ENCODE measurements at regions not wholly inside any gene's neighbourhood (a gene's known extent, or its start where the extent isn't known, plus 50 kb on each side); places are given as distances from the start of the nearest gene placed in this dataset.

DNA sequence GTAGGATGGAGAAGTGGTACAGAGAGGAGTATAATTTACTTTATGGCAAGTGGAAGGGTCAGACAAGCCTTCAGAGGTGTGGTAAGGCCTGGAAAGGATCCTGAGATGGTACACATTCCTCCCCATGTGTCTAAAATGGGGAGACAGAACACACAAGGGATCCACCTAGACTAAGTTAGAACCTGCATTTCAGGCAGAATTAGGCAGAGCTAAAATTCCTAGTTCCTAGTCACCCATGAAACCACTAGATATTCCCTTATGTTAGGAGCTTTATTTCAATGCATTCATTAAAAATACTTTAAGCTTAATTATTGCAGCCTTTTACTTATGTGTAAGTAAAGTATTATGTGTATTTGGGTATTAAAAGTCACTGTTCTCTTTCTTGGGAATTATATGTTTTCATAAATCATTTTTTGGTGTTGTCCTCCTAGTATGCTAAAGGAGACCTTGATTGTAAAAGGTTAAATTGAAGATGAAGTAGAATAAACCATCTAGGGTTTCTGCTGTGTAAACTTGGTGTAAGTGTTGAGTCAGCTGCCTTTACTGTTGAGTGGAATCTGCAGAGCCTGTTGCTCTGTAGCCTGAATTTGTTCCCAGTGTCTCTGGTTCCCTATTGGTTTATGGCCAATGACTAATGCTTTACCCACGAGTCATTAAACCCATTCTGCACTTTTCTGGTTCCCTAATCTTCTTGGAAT lies 423.2 kb downstream of the ATP23 start:
- peak; percentile 96 for DNase-seq (ENCODE audit: low read depth)

DNA sequence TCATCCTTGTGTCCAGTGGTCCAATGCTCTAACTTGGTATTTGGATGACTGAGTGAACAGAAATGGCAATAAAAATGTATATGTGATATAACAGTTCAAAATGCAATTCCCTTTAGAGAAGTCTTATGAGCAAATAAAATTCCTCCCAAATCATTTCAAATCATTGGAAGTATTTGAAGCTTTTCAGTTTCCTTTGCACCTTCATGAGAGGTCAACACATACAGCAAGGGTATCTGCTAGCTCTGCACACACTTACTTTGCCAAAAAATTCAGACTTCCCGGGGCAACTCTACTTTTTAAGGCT lies 423.7 kb downstream of the ATP23 start:
- no peak for DNase-seq (ENCODE audit: low read depth)

DNA sequence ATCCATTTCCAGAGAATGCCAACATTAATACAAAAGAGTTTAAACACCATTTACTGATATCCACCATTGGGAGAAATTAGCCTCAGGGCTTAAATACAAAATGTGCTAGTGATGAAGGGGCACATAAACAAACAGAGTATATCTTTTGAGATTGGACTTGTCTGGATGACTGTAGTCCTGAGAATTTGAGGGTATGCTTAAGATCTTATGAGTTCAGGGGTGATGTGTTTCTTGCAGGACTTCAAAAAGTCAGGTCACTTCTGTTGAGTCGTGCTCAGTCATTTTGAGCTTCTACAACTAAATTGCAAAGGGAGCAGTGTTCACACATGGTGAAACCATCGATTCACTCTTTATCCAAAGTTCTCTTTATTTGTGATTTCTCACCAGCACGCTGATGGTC lies 425.7 kb downstream of the ATP23 start:
- no peak for DNase-seq (ENCODE audit: low read depth)

DNA sequence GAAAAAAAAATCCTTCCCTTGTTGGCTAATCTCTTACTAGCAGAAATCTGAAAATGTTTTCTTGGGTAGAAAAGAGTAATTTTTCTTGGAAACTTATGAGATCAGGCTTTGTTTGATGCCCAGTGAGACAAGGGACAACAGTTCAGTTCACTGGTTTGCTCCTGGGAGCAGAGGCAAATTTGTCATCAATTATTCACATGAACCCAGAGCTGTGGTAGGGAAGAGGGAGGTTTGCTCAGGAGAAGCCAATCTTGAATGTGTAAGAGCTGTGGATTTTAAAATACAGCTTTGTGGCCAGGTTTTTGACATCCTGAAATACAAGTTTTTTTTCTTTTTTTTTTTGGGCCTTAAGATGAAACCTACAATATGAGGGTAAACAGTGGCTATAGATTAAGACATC lies 426.6 kb downstream of the ATP23 start:
- no peak for DNase-seq (ENCODE audit: low read depth)

DNA sequence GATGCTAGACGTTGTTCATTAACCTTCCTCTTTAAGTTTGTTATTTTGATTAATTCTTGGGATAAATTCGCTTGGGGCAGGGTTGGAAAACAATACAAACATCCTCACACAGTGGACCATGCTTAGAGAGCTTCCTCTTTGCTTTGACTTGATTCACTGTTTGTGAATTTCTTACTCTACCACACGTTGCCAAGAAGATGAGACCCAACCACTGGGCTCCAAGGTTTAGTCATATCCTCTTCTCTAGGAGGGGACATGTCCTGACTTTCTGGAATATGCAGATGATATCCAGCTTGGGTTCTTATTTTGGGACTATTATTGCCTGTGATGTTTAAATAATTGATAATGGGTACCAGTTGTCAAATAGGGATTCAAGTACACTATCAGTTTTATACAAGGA lies 428.2 kb downstream of the ATP23 start:
- DNase-seq (ENCODE audit: low read depth): no peak

DNA sequence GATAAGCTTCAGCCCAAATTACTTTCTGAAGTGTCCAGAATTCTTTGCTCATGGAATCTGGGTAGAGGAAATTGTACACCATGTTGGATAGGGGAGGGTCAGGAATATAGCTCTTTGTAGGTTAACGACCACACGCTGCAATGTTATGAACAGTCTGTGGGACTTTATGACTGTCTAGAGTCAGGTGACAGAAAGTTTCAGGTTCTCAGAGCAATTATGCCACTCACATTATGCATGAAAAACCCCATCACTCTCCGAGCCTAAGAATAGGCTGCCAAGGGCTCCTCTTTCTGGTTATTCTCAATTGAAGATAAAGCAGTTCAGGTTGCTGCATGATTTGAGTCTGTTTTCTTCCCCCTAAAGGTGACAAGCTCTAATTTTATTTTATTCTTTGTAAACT lies 430.9 kb downstream of the ATP23 start:
- no peak for DNase-seq (ENCODE audit: low read depth)

DNA sequence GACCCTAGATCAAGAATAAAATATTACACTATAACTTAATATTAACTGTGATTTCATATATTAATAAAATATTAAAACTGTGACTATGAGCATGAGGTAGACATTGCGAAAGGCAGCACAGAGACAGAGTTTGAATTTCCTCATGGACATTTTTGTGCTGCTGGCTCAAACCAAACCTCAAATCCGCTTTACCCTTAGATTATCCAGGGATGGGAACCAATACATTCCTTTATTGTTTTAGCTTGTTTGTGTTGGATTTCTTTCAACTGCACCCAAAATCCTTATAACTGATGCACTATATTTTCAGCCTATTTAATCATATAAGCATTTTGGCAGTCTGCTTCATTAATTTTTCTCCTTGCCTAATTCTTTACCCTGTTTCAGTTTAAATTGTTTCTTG lies 436.7 kb downstream of the ATP23 start:
- peak; percentile 3 for DNase-seq (ENCODE audit: low read depth)

DNA sequence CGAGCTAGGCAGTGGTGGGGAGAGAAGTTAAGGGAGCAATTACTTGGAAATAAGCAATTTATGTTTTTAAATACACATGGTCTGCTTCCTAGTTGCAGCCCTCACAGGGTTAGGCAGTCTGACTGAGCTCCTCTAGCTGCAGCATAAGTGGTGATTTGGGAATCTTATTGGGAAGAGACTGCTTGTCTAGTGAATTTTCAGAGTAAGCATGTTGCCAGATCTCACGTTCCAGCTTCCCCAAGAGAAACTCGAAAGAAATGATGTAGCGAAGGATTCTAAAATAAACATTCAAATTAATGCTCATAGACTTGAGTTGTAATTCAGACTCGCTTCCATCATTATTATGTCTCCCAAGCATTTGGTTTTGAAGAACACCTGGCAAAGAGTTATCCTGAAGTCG lies 440.2 kb downstream of the ATP23 start:
- DNase-seq (ENCODE audit: low read depth): no peak

DNA sequence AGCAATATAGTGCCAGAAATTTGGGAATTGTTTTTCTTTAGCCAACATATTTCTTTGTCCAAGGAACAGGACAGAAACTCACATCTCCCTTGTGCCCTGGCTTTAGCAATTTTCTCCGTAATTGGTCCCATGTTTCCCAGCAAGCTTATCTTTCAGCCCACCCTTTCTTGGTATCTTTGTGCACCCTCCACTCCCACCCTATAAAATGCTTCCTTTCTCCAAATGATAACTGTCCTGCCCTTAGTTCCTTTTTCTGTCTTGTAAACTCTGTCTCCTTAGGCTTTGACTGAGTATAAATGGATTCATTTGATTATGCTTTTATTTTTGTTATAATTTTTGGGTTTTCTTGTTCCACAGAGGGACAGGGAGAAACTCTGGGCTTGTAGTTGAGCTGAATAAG lies 442.8 kb downstream of the ATP23 start:
- DNase-seq (ENCODE audit: low read depth): no peak

DNA sequence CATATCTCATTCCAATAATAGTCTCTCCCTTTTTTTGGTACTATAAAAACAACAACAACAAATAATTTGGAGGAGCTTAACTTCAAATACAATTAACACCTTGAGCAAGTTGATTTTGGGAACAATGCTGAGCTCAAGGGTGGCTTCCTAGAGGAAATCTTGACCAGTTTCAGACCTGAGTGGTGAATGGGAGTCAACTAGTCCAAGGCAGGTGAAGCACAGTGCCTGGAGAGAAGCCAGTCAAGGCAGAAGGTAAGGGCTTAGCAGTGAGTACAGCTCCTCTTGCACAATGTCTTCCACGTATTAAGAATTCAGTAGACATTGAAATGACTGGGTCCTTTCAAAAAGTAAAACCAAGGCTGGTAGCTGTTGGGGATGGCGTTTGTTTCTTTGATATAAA lies 444.8 kb downstream of the ATP23 start:
- no peak for DNase-seq (ENCODE audit: low read depth)

DNA sequence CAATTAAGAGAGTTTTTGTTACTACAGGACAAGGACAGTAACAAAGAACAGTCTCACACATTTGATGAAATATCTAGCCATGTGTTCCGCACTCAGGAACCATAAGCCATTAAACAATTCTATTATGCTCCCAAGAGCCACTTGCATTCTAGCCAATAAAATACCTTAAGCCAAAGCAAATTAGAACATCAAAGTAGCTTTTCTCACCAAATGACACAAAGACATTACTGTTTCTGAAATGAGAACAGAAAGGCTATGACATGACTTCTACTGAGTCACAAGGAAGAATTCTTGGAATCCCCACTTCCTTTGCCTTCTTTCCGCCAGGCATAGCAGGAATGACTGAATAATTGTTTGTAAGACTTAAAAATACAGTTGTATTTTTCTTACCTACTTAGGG lies 445.8 kb downstream of the ATP23 start:
- DNase-seq (ENCODE audit: low read depth): no peak

DNA sequence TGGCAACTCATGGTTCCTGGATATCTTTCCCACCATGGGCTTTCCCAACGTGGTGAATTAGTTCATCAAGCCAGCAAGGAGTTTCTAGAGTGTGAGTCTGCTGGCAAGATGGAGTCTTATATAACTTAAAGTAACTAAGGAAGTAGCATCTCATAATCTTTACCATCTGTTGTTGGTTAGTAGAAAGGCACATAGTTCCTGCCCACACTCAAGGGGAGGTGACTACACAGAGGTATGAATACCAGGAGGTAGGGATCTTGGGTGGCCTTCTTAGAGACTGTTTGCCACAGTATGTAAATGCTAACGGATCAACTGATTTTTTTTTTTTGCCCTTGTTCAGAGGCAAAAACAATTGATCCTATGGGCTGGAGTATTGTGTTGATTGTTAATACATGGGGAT lies 446.9 kb downstream of the ATP23 start:
- DNase-seq (ENCODE audit: low read depth): no peak

DNA sequence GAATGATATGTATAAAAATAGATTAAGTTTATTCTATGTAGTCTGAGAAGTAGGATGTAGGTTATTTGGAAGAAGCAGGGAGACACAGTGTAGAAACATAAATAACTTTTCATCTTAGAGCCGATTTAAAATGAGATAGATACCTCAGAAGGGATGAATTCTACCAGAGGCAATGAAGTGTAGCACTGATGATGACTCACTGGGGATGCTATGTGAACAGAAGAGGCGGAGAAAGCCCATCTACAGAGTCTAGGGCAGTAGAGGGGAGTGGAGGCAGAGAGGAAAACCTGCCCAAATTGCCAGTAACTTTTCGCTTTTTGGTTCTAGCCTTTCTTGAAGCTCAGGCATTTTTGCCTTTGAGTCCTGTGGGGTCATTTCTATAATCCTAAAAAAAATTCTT lies 451.8 kb downstream of the ATP23 start:
- DNase-seq (ENCODE audit: low read depth): no peak

DNA sequence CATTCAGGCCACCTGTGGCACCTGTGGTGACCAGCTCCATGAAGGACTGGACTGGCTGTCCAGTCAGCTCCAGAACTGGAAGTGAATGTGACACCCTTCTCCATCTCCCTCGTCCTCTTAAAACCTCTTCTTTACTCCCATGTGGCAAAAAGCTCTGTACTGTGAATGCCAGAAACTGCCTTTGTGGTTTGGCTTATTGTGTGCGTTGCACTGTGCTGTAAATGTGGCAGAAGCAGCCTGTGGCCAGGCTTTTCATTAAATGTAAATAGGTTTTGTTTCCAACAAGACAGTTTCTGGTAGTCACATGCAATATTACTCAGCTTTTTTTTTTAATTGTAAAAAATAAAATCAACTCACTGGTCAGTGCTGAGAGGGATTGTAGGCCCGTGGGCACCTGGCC lies 453.7 kb downstream of the ATP23 start:
- no peak for DNase-seq (ENCODE audit: low read depth)

DNA sequence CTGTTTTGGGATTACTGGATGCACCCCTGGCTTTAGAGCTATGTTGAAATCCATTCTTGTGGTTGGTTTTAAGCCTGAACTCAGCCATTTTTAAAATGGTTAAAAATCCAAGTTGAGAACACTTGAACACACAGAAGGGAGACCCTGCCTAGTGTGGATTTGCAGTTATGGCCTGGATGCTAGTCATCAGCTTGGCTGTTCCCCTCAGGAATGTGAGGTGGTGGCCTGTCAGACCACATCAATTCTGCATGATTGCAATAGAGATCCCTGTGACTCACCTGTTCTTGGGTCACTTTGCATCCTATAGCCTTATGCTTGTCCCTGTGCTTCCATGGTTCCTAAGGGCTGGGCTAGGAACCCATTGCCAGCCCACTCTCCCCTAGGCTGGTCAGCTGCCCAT lies 454.1 kb downstream of the ATP23 start:
- no peak for DNase-seq (ENCODE audit: low read depth)

DNA sequence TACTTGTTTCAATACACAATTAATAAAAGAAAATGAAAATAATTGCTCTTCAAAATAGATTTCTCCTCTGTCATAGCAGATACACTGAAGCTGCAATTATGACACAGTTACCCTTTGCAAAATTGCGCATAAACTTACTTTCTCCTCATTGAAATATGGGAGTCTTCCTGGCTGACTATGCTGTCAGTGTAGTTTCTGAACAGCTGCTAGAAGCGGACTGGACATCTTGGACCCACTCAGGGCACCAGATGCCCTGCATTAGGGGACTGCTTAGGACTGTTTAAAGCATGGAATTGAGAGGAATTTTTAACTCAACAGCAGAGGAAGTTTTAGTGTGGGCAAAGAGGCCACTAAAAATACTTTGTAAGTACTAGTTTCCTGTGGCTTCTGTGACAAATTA lies 454.9 kb downstream of the ATP23 start:
- DNase-seq (ENCODE audit: low read depth): no peak

DNA sequence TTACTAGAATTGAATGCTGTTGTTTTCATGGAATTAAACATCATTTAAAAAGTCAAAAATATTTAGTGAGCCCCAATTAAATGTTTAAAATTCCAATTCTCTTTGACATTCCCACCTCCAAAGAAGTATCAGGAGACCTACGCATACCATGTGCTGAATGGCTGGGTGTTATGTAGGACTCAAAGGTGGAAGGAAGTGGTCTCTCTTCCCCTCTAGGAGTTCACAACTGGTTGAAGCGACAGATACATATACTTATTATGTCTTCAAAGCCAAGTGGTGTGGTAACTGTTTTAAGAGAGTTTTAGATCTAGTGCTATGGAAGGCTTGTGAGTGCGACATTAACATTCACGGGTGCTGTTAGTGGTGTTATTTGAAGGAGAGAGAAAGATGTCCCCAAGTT lies 464.0 kb downstream of the ATP23 start:
- DNase-seq (ENCODE audit: low read depth): no peak

DNA sequence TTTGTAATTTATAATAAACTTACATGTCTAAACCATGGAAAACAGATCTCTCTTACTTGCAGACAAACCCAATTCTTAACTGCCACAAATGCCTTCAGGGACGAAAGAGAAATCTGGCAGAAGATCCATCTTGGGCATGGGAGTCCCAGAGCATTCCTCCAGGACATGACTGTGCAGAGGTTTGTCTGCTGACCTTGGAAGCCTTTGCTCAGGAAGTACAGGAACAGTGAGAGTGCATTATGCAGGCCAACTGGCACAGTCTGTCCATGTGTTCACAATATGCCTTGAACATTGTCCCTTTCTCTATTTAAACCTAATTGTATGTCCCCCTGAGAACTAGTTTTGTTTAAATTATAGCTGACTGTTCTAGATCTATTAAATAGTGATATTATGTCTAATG lies 467.1 kb downstream of the ATP23 start:
- peak; percentile 69 for DNase-seq (ENCODE audit: low read depth)

DNA sequence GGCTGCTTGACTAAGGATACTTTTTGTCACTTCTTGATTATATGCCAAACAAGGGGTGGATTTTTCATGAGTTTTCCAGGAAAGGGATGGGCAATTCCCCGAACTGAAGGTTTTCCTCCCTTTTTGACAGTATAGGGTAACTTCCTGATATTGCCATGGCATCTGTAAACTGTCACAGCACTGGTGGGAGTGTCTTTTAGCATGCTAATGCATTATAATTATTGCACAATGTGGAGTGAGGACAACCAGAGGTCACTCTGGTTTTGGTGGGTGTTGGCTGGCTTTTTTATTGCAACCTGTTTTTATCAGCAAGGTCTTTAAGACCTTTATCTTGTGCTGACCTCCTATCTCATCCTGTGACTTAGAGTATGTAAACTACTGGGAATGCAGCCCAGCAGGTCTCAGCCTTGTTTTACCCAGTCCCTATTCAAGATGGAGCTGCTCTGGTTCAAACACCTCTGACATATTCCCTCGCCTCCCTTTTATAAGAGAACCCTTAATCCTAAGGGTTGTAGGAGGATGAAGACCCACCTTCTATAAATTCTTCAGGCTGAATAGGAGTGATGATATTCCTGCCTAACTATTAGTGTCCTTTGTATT lies 471.2 kb downstream of the ATP23 start:
- DNase-seq (ENCODE audit: low read depth): no peak

DNA sequence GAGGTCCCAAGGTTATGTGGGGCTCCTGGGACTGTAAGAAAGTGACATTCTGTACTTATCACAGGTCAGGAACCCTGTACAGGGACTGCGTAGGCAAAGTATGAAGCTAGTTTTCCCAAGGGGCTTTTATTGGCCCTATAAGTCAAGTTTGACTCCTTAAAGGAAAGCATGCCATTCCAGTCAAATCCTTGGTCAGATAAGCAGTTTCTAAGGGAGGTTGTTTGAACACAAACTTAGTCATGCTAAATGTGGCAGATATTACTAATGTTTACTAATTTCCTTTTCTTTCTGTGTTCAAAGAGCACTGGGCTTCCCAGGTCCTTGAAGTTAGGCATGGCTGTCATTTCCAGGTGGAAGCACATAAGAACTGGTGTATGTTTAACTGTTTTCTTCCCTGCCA lies 472.4 kb downstream of the ATP23 start:
- DNase-seq (ENCODE audit: low read depth): peak; percentile 26

DNA sequence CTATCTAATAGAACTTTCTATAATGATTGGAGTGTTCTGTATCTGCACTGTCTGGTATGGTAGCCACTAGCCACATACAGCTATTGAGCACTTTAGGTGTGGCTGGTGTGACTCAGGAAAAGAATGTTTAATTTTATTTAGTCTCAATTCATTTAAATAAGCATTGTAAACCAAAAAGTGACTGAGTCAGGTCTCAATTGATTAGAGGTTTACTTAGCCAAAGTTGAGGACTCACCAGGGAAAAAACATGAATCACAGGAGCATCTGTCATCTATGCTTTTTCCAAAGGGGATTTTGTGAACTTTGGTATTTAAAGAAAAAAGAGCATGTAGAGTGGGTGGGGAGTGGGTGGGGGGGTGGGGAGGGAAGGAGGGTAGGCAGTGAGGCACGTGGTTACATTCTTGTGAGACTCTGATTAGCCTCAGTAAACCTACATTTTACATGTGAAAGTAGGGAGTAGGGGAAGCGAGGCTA lies 473.1 kb downstream of the ATP23 start:
- DNase-seq (ENCODE audit: low read depth): no peak

DNA sequence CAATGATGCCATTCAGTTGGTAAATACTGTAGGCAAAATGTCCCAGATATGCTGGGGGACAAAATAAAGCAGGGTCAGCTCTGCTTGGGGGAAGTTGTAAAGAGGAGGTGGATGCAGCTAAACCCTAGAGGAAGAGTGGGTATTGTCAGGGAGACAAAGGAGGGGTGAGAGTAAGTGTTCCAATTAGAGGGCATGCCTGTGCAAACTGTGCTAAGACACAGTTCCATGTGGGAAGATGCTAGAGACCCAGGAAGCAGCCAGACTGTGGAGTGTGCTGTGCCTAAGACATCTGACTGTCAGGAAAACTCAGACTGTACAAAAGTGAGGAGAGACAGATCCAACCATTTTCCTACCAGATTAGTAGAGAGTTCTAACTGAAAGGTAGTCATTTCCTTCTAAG lies 474.3 kb downstream of the ATP23 start:
- DNase-seq (ENCODE audit: low read depth): no peak

DNA sequence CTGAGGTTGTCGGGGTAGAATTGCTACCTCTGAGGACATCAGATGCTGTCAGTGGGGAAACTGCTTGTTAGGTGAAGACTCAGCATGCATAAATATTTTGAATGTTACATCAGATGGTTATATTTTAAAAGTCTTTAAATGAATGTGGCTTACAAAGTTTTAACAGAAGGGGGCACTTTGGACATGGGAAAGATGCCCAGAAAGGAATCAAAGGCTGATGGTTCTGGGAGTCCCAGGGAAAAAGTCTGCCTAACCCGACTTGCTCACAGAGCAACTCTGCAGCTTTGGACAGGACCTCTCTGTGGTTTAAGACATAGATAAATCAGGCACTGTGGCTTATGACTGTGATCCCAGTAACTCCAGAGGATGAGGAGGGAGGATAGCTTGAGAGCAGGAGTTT lies 474.9 kb downstream of the ATP23 start:
- peak; percentile 66 for DNase-seq (ENCODE audit: low read depth)

DNA sequence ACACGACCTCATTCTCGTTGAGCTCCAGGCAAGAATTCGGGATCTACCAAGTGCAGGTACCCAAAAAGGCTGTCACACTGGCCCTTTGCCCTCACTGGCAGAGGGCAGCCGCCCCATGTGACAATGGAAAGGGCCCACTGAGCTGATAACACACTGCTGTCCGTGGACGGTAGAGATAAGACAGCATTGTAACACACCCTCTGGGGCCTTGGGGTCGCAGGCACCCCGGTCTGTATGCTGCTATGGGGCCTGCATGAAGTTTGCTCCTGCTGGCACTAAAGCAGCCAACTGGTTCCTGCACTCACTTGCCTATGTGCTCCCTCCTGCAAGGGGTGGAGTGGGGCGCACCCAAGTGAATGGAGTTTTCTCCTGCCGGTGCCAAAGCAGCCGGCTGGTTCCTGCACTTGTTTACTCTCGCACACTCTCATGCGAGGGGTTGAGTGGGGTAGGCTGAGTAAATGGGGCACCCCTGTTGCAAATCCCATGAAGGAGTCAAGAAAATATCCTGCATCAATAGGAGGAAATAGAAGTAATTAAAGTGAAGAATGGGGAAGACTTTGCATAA lies 477.9 kb downstream of the ATP23 start:
- no peak for DNase-seq (ENCODE audit: low read depth)

All from fibroblast of gingiva (primary cell).